Lower lobe of right lung (tissue), 2 donors: ENCODE measurements at regions not wholly inside any gene's neighbourhood (a gene's known extent, or its start where the extent isn't known, plus 50 kb on each side); places are given as distances from the start of the nearest gene placed in this dataset.

Experiments
- ATAC-seq, 2 donors: fragments of 200-7000 bp; cut with Tn5 transposase; one replicate each; pipeline ENCODE4 v1.9.1; 2020 to 2022; ENCODE audit warnings: mild to moderate bottlenecking in 2 of 2, moderate library complexity in 2 of 2
- DNase-seq: peaks from one replicate; pipeline ENCODE4 v3.0.0-alpha.2; 2020
- H3K27ac ChIP-seq: fragments of 200-600 bp; one replicate; pipeline ENCODE4 v1.8.0; 2022
- H3K27me3 ChIP-seq: fragments of 200-600 bp; one replicate; pipeline ENCODE4 v1.8.0; 2022; ENCODE audit warnings: low read depth
- H3K36me3 ChIP-seq: fragments of 200-600 bp; one replicate; pipeline ENCODE4 v1.8.0; 2022; ENCODE audit warnings: mild to moderate bottlenecking
- H3K4me1 ChIP-seq: fragments of 200-600 bp; one replicate; pipeline ENCODE4 v1.8.0; 2022
- H3K4me3 ChIP-seq: fragments of 200-600 bp; one replicate; pipeline ENCODE4 v1.8.0; 2022; ENCODE audit warnings: mild to moderate bottlenecking
- H3K9me3 ChIP-seq: fragments of 200-600 bp; one replicate; pipeline ENCODE4 v1.8.0; 2022
- CTCF ChIP-seq: fragments of 200-600 bp; IDR thresholded peaks from one replicate; pipeline ENCODE4 v1.8.0; 2022; ENCODE audit warnings: antibody characterized with exemption, mild to moderate bottlenecking
- intact Hi-C: fragments of 100-400 bp; cut with DNase I; formaldehyde crosslinking; loops from one replicate; pipeline ENCODE4 v1.11.0; 2022
- donor health status: DM: no; HTN: yes; CAD: no; lungs with severe emphysema.

GRCh38 chr4:60042941-60043340 lies 1157.2 kb upstream of the ADGRL3 start:
- no peak overlapping the region for H3K4me3 ChIP-seq
- TF ChIP-seq CTCF, result no peak
- no peaks in the 10 kb centered on the region for H3K9me3 ChIP-seq
- ATAC-seq, result no peak
- H3K4me1 ChIP-seq, result no peaks in the 10 kb centered on the region
- no peaks in the 10 kb centered on the region for H3K36me3 ChIP-seq
- DNase-seq, result no peak
- no peak overlapping the region for H3K27ac ChIP-seq
- intact Hi-C loops, result no loop called here
- no peaks in the 10 kb centered on the region for H3K27me3 ChIP-seq

GRCh38 chr4:60078984-60079383 lies 1121.1 kb upstream of the ADGRL3 start:
- DNase-seq (no peak), ATAC-seq (no peak)
- no peaks in the 10 kb centered on the region for H3K27me3 ChIP-seq
- no peak for TF ChIP-seq CTCF
- no peak overlapping the region for H3K4me3 ChIP-seq
- H3K9me3 ChIP-seq, result no peaks in the 10 kb centered on the region
- H3K27ac ChIP-seq, result no peak overlapping the region
- intact Hi-C loops, result no loop called here
- H3K4me1 ChIP-seq, result no peaks in the 10 kb centered on the region
- no peaks in the 10 kb centered on the region for H3K36me3 ChIP-seq

GRCh38 chr4:60081839-60082238 lies 1118.3 kb upstream of the ADGRL3 start:
- ATAC-seq (no peak), DNase-seq (no peak)
- no peaks in the 10 kb centered on the region for H3K27me3 ChIP-seq
- intact Hi-C loops, result no loop called here
- H3K9me3 ChIP-seq, result no peaks in the 10 kb centered on the region
- H3K4me3 ChIP-seq, result no peak overlapping the region
- TF ChIP-seq CTCF, result no peak
- H3K36me3 ChIP-seq, result no peaks in the 10 kb centered on the region
- no peak overlapping the region for H3K27ac ChIP-seq
- no peaks in the 10 kb centered on the region for H3K4me1 ChIP-seq

- DNase-seq (no peak), ATAC-seq (no peak)
- intact Hi-C loops, result no loop called here
- H3K4me1 ChIP-seq, result no peaks in the 10 kb centered on the region
- H3K27me3 ChIP-seq, result no peaks in the 10 kb centered on the region
- no peak for TF ChIP-seq CTCF
- H3K27ac ChIP-seq, result no peak overlapping the region
- no peaks in the 10 kb centered on the region for H3K9me3 ChIP-seq
- no peaks in the 10 kb centered on the region for H3K36me3 ChIP-seq
- H3K4me3 ChIP-seq, result no peak overlapping the region
These were observed 1111.2 kb upstream of the ADGRL3 start for GRCh38 chr4:60088807-60089486.

GRCh38 chr4:60089546-60090273 lies 1110.4 kb upstream of the ADGRL3 start:
- DNase-seq (no peak), ATAC-seq (no peak)
- no peak for TF ChIP-seq CTCF
- intact Hi-C loops, result no loop called here
- no peaks in the 10 kb centered on the region for H3K36me3 ChIP-seq
- H3K27ac ChIP-seq, result no peak overlapping the region
- H3K9me3 ChIP-seq, result no peaks in the 10 kb centered on the region
- H3K27me3 ChIP-seq, result no peaks in the 10 kb centered on the region
- H3K4me3 ChIP-seq, result no peak overlapping the region
- no peaks in the 10 kb centered on the region for H3K4me1 ChIP-seq
